SK-N-MC (cell line): ENCODE measurements at regions not wholly inside any gene's neighbourhood (a gene's known extent, or its start where the extent isn't known, plus 50 kb on each side); places are given as distances from the start of the nearest gene placed in this dataset.

ENCODE experiments used
- EZH2 ChIP-seq: fragments of 200-600 bp; sonication (generic); IDR thresholded peaks from one replicate; pipeline ENCODE4 v1.6.1; 2017; ENCODE audit warnings: antibody characterized with exemption
- FOXP2 ChIP-seq: optimal IDR thresholded peaks from 2 replicates; pipeline ENCODE3; 2011; ENCODE audit warnings: mild to moderate bottlenecking, moderate library complexity; ENCODE audit not compliant: insufficient read depth; ENCODE audit errors: extremely low read length, control extremely low read depth
- POLR2AphosphoS5 ChIP-seq: IDR thresholded peaks from 2 replicates; pipeline ENCODE4 v1.6.1; 2012; ENCODE audit warnings: mild to moderate bottlenecking, low read depth, low read length, borderline replicate concordance

GRCh38 chr10:15444105-15445005, 73.3 kb upstream of the FAM171A1 start:
- TF ChIP-seq POLR2AphosphoS5, result no peak
- no peak for TF ChIP-seq FOXP2
- TF ChIP-seq EZH2, result no peak
